Sigmoid colon (tissue), 4 donors: ENCODE measurements at regions not wholly inside any gene's neighbourhood (a gene's known extent, or its start where the extent isn't known, plus 50 kb on each side); places are given as distances from the start of the nearest gene placed in this dataset.

Source experiments
- CTCF ChIP-seq, 4 experiments: fragments of 450-650 bp in 3 of 4; fragments of 200-600 bp in 1 of 4; IDR thresholded peaks; one replicate each; pipeline ENCODE4 v1.5.1; 2016 to 2019; ENCODE audit warnings: antibody characterized with exemption in 4 of 4, mild to moderate bottlenecking in 3 of 4, moderate library complexity in 2 of 4
- EP300 ChIP-seq, 4 donors: sonication (generic); formaldehyde crosslinking; IDR thresholded peaks; one replicate each; pipeline ENCODE4 v1.6.1; 2017; ENCODE audit warnings: antibody characterized with exemption in 4 of 4

- TF ChIP-seq CTCF (IDR thresholded peaks at IDR 0.05) (no peak), EP300 (IDR thresholded peaks at IDR 0.05) (no peak)
Observed at GRCh38 chr2:238774071-238774470, 73.8 kb upstream of the TWIST2 start.
